B cell (primary cell): ENCODE measurements at regions not wholly inside any gene's neighbourhood (a gene's known extent, or its start where the extent isn't known, plus 50 kb on each side); places are given as distances from the start of the nearest gene placed in this dataset.

Experiments
- ATAC-seq: fragments of 200-7000 bp; cut with Tn5 transposase; one replicate; pipeline ENCODE4 v1.10.0; 2021; ENCODE audit warnings: low read depth, mild to moderate bottlenecking, moderate number of reproducible peaks, moderate library complexity
- CTCF ChIA-PET: fragments of 350-600 bp; sonication (Branson Sonifier 250); formaldehyde crosslinking; loops from one replicate; lab custom pipeline; 2021; ENCODE audit warnings: antibody characterized with exemption, inconsistent platforms; lab: Charles Lee
- POLR2A ChIA-PET: fragments of 350-600 bp; sonication (Branson Sonifier 250); formaldehyde crosslinking; loops from one replicate; lab custom pipeline; 2021; ENCODE audit warnings: antibody characterized with exemption; lab: Charles Lee
- DNase-seq: peaks from one replicate; pipeline ENCODE4 v3.0.0; 2013
- H2AFZ ChIP-seq: 2 replicates; pipeline ENCODE4 v1.6.1; 2012; ENCODE audit warnings: mild to moderate bottlenecking, low read depth, low read length; ENCODE audit not compliant: insufficient read depth, poor library complexity, severe bottlenecking
- H3K27ac ChIP-seq, 2 donors: 1 replicate in 1 of 2; 2 replicates in 1 of 2; pipeline ENCODE4 v1.5.1; 2012 to 2013; ENCODE audit warnings: low read length in 2 of 2, mild to moderate bottlenecking in 2 of 2, moderate library complexity in 1 of 2
- H3K27me3 ChIP-seq, 4 experiments: fragments of 200-600 bp in 1 of 4; sonication (generic) in 1 of 4; replicated peaks in 1 of 4; 1 replicate in 2 of 4; 2 replicates in 2 of 4; pipeline versions ENCODE4 v1.6.1 to v1.7.0; 2013 to 2016; ENCODE audit warnings: low read length in 3 of 4, mild to moderate bottlenecking in 2 of 4, mixed read lengths in 1 of 4, moderate library complexity in 1 of 4; ENCODE audit not compliant: insufficient read depth in 4 of 4, control insufficient read depth in 3 of 4; ENCODE audit errors: control extremely low read depth in 1 of 4
- H3K36me3 ChIP-seq, 2 experiments: replicated peaks in 1 of 2; 1 replicate in 1 of 2; 2 replicates in 1 of 2; pipeline versions ENCODE4 v1.6.1 to v1.7.1; 2013; ENCODE audit warnings: low read length in 1 of 2; ENCODE audit not compliant: insufficient read depth in 2 of 2, control insufficient read depth in 1 of 2; ENCODE audit errors: control extremely low read depth in 1 of 2, extremely low read depth in 1 of 2
- H3K4me1 ChIP-seq, 2 donors: fragments of 200-600 bp in 1 of 2; sonication (generic) in 1 of 2; 1 replicate in 1 of 2; 2 replicates in 1 of 2; pipeline versions ENCODE4 v1.5.1 to v1.6.1; 2013 to 2017; ENCODE audit warnings: low read length in 2 of 2; ENCODE audit not compliant: control insufficient read depth in 2 of 2, insufficient read depth in 2 of 2
- H3K4me2 ChIP-seq: replicated peaks from 2 replicates; pipeline ENCODE3; 2012; ENCODE audit warnings: mild to moderate bottlenecking, low read depth, low read length; ENCODE audit not compliant: poor library complexity, severe bottlenecking
- H3K4me3 ChIP-seq, 5 experiments: fragments of 200-600 bp in 1 of 5; sonication (generic) in 1 of 5; 1 replicate in 3 of 5; 2 replicates in 2 of 5; pipeline versions ENCODE4 v1.5.1 to v1.7.0; 2011 to 2016; ENCODE audit warnings: low read length in 4 of 5, mild to moderate bottlenecking in 4 of 5, low read depth in 2 of 5, control low read depth in 1 of 5, moderate library complexity in 1 of 5; ENCODE audit not compliant: insufficient read depth in 1 of 5; ENCODE audit errors: control extremely low read depth in 1 of 5, extremely low read depth in 1 of 5
- H3K79me2 ChIP-seq: fragments of 200-600 bp; sonication (generic); one replicate; pipeline ENCODE4 v1.6.0; 2016; ENCODE audit warnings: low read length; ENCODE audit not compliant: control insufficient read depth, insufficient read depth
- H3K9ac ChIP-seq: fragments of 200-600 bp; sonication (generic); 2 replicates; pipeline ENCODE4 v1.6.1; 2017; ENCODE audit warnings: mild to moderate bottlenecking, low read length, moderate library complexity
- H3K9me3 ChIP-seq, 3 donors: one replicate each; pipeline versions ENCODE4 v1.6.1 to v1.7.1; 2013; ENCODE audit warnings: low read length in 2 of 3; ENCODE audit not compliant: control insufficient read depth in 2 of 3, insufficient read depth in 1 of 3; ENCODE audit errors: control extremely low read depth in 1 of 3
- H4K20me1 ChIP-seq: 2 replicates; pipeline ENCODE4 v1.6.0; 2012; ENCODE audit warnings: mild to moderate bottlenecking, low read length; ENCODE audit not compliant: insufficient read depth, control insufficient read depth, poor library complexity, severe bottlenecking
- H3K27ac Mint-ChIP-seq: one replicate; pipeline ENCODE4 v1.8.0; 2021; ENCODE audit warnings: mixed read lengths
- H3K27me3 Mint-ChIP-seq: one replicate; pipeline ENCODE4 v1.8.0; 2021; ENCODE audit warnings: mixed read lengths
- H3K4me1 Mint-ChIP-seq: one replicate; pipeline ENCODE4 v1.8.0; 2021; ENCODE audit warnings: mixed read lengths
- H3K4me3 Mint-ChIP-seq: one replicate; pipeline ENCODE4 v1.8.0; 2021; ENCODE audit warnings: mixed read lengths
- H3K9me3 Mint-ChIP-seq: one replicate; pipeline ENCODE4 v1.8.0; 2022; ENCODE audit warnings: mixed read lengths; ENCODE audit not compliant: insufficient read depth
- EZH2 ChIP-seq: IDR thresholded peaks from 2 replicates; pipeline ENCODE4 v1.6.1; 2012; ENCODE audit warnings: borderline replicate concordance, low read depth, mild to moderate bottlenecking, moderate library complexity, low read length; ENCODE audit not compliant: insufficient read depth, poor library complexity, severe bottlenecking
- WGBS: methylation state at CpG from one replicate; pipeline ENCODE4 v1.1.5; 2013; ENCODE audit warnings: missing lambda C conversion rate; ENCODE audit not compliant: insufficient coverage; 5-methylcytosine and 5-hydroxymethylcytosine counted together
- intact Hi-C: fragments of 100-400 bp; cut with micrococcal nuclease; formaldehyde crosslinking; loops from one replicate; pipeline ENCODE4 v1.10.0; 2022
- TF ChIP-seq, protein P1 (sequence below): fragments of 200-600 bp; IDR thresholded peaks from one replicate; pipeline ENCODE4 v1.8.0; 2022; ENCODE audit warnings: antibody characterized with exemption, mild to moderate bottlenecking

DNA sequence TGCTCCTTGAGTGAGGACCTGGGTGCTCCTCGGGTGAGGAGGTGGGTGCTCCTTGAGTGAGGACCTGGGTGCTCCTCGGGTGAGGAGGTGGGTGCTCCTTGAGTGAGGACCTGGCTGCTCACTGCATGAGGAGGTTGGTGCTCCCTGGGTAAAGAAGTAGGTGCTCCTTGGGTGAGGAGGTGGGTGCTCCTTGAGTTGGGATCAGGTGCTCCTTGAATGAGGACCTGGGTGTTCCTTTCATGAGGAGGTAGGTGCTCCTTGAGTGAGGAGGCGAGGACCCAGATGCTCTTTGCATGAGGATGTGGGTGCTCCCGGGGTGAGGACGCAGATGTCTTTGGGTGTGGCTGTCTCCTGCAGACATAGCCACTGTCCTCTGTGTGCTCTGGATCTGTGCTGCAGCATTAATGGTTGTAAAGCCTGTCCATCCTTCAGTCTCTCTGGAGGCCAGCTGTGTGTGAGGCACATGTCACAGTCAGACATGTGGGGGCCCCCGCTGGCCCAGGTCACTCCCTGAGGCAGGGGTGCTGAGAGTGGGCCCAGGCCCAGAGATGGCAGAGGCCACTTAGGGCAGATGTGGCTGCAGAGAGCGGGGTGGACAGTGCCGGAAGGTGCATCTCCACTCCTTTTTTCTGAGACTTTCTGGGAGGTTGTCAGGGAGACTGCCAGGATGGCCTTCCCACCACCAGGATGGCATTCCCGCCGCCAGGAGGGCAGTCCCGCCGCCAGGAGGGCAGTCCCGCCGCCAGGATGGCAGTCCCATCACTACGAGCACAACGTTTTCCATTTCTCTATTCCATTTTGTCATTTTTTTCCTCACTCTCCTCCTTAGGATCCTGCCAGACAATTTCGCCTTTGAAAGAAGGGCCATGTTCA lies 101.8 kb downstream of the HMX1 start:
- no peak overlapping the region for H3K4me3 Mint-ChIP-seq
- H3K9ac ChIP-seq = no peak overlapping the region
- DNase-seq (no peak), ATAC-seq (no peak)
- no peaks in the 10 kb centered on the region for H3K9me3 Mint-ChIP-seq
- H3K27me3 Mint-ChIP-seq = no peaks in the 10 kb centered on the region
- H3K36me3 ChIP-seq = no peaks in the 10 kb centered on the region
- no peaks in the 10 kb centered on the region for H3K27me3 ChIP-seq
- ChIA-PET POLR2A (no interaction called here), CTCF (no interaction called here)
- H3K4me2 ChIP-seq = no peak overlapping the region
- no peaks in the 10 kb centered on the region for H3K4me1 ChIP-seq
- peaks cover 0 to 2% (median 0%) of the 10 kb centered on the region in 3 donors for H3K9me3 ChIP-seq
- TF ChIP-seq, protein P1, sequence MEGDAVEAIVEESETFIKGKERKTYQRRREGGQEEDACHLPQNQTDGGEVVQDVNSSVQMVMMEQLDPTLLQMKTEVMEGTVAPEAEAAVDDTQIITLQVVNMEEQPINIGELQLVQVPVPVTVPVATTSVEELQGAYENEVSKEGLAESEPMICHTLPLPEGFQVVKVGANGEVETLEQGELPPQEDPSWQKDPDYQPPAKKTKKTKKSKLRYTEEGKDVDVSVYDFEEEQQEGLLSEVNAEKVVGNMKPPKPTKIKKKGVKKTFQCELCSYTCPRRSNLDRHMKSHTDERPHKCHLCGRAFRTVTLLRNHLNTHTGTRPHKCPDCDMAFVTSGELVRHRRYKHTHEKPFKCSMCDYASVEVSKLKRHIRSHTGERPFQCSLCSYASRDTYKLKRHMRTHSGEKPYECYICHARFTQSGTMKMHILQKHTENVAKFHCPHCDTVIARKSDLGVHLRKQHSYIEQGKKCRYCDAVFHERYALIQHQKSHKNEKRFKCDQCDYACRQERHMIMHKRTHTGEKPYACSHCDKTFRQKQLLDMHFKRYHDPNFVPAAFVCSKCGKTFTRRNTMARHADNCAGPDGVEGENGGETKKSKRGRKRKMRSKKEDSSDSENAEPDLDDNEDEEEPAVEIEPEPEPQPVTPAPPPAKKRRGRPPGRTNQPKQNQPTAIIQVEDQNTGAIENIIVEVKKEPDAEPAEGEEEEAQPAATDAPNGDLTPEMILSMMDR = no peak
- no peak for TF ChIP-seq EZH2
- H3K79me2 ChIP-seq = no peaks in the 10 kb centered on the region
- no peaks in the 10 kb centered on the region for H4K20me1 ChIP-seq
- WGBS = 89% methylated on average over 16 of the region's 17 CpGs
- no peak overlapping the region for H3K4me3 ChIP-seq
- no peak overlapping the region for H3K27ac ChIP-seq
- intact Hi-C loops = no loop called here
- H2AFZ ChIP-seq = no peak overlapping the region
- H3K4me1 Mint-ChIP-seq = no peaks in the 10 kb centered on the region
- no peak overlapping the region for H3K27ac Mint-ChIP-seq

DNA sequence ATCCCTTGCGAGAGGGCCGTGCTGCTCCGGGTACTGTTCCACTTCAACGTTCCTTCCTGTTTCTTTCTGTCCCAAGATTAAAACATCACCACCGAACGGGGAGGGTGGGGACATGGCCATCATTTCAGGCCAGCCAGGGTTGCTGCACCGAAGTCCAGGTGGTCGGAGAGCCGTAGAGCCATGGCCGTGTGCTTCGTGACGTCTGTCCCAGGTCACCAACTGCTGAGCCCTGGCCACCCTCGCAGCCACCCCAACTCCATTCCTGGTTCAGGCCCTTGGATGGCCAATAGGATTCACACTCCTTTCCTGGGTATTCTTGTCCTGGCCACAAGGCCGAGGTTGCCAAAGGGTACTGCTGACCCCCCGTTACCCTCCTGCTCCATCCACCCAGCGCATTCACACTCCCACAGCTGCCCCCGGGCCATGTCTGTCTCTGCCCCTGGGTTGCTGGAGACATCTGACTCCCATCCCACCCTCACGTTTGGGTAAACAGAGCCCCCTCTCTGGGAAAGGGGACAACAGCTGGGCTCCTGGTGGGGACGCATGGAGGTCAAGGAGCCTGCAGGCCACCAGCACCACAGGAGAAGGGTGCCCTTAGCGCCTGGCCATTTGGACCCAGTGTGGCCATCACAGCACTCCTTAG lies 103.2 kb downstream of the HMX1 start:
- POLR2A ChIA-PET = no interaction called here
- Histone ChIP-seq H3K27ac (no peak overlapping the region), H3K36me3 (no peaks in the 10 kb centered on the region), H4K20me1 (no peaks in the 10 kb centered on the region), H3K79me2 (no peaks in the 10 kb centered on the region), H3K4me2 (no peak overlapping the region), H3K4me1 (no peaks in the 10 kb centered on the region), H3K9ac (no peak overlapping the region), H3K4me3 (no peak overlapping the region), H3K9me3 (peaks cover 0 to 2% (median 0%) of the 10 kb centered on the region in 3 donors), H3K27me3 (no peaks in the 10 kb centered on the region), H2AFZ (no peak overlapping the region)
- CTCF ChIA-PET = no interaction called here
- Mint-ChIP-seq H3K27ac (no peak overlapping the region), H3K9me3 (no peaks in the 10 kb centered on the region), H3K4me1 (no peaks in the 10 kb centered on the region), H3K27me3 (no peaks in the 10 kb centered on the region), H3K4me3 (no peak overlapping the region)
- ATAC-seq (no peak), DNase-seq (no peak)
- 92% methylated on average over 18 of the region's 20 CpGs for WGBS
- no peak for TF ChIP-seq EZH2
- TF ChIP-seq, protein P1 = no peak
- intact Hi-C loops = no loop called here
